Coronary artery (tissue), 2 donors: ENCODE measurements at regions not wholly inside any gene's neighbourhood (a gene's known extent, or its start where the extent isn't known, plus 50 kb on each side); places are given as distances from the start of the nearest gene placed in this dataset.

Source experiments
- DNase-seq: peaks from one replicate; pipeline ENCODE4 v3.0.0-alpha.2; 2017; ENCODE audit warnings: low spot score
- H3K27ac ChIP-seq, 2 donors: fragments of 200-600 bp; sonication (generic); one replicate each; pipeline ENCODE4 v1.5.1; 2016 to 2019
- H3K4me3 ChIP-seq: fragments of 200-600 bp; sonication (generic); 2 replicates; pipeline ENCODE4 v1.5.1; 2016; ENCODE audit warnings: mild to moderate bottlenecking, moderate library complexity
- TF ChIP-seq, protein P1 (sequence below): fragments of 200-600 bp; sonication (generic); IDR thresholded peaks from one replicate; pipeline ENCODE4 v1.5.1; 2019; ENCODE audit warnings: antibody characterized with exemption

- DNase-seq: no peak
- H3K27ac ChIP-seq: no peak overlapping the region
- no peak overlapping the region for H3K4me3 ChIP-seq
- TF ChIP-seq, protein P1, sequence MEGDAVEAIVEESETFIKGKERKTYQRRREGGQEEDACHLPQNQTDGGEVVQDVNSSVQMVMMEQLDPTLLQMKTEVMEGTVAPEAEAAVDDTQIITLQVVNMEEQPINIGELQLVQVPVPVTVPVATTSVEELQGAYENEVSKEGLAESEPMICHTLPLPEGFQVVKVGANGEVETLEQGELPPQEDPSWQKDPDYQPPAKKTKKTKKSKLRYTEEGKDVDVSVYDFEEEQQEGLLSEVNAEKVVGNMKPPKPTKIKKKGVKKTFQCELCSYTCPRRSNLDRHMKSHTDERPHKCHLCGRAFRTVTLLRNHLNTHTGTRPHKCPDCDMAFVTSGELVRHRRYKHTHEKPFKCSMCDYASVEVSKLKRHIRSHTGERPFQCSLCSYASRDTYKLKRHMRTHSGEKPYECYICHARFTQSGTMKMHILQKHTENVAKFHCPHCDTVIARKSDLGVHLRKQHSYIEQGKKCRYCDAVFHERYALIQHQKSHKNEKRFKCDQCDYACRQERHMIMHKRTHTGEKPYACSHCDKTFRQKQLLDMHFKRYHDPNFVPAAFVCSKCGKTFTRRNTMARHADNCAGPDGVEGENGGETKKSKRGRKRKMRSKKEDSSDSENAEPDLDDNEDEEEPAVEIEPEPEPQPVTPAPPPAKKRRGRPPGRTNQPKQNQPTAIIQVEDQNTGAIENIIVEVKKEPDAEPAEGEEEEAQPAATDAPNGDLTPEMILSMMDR: no peak
Measured at GRCh38 chrX:76862509-76862908, 435.0 kb downstream of the MAGEE1 start.

- TF ChIP-seq, protein P1: no peak
- H3K27ac ChIP-seq: no peak overlapping the region
- no peak for DNase-seq
- no peak overlapping the region for H3K4me3 ChIP-seq
Measured at GRCh38 chrX:76893930-76894329, 466.4 kb downstream of the MAGEE1 start.

GRCh38 chrX:76915836-76916235 is 488.3 kb downstream of the MAGEE1 start:
- no peak overlapping the region for H3K4me3 ChIP-seq
- no peak for DNase-seq
- peak overlapping the region in 1 of 2 donors; percentile 57 for H3K27ac ChIP-seq
- TF ChIP-seq, protein P1: no peak

GRCh38 chrX:76918033-76918432 is 490.5 kb downstream of the MAGEE1 start:
- TF ChIP-seq, protein P1: no peak
- DNase-seq: no peak
- Histone ChIP-seq H3K4me3 (no peak overlapping the region), H3K27ac (no peak overlapping the region)

DNA sequence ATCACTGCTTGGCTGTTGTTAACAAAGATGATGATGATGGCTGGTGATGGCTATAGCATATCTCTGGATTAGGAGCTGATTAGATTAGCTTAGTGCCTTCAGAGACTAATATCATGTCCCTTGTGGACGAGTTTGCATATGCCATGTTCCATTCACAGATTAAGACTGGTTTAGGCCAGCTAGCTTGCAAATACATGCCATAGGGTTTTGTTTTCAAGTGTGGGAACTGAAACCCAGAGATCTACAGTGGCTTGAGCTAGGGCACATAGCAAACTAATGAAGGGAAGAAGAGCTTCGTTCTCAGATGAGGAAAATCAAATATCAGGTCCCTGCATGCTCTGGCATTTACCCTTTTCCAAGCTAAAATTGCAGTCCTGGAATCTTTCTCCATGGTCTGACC is 492.3 kb downstream of the MAGEE1 start:
- TF ChIP-seq, protein P1: no peak
- no peak for DNase-seq
- Histone ChIP-seq H3K27ac (no peak overlapping the region), H3K4me3 (no peak overlapping the region)

GRCh38 chrX:76920607-76921006 is 493.1 kb downstream of the MAGEE1 start:
- no peak for DNase-seq
- TF ChIP-seq, protein P1: no peak

GRCh38 chrX:76921176-76921575 is 493.7 kb downstream of the MAGEE1 start:
- TF ChIP-seq, protein P1: no peak
- no peak overlapping the region for H3K4me3 ChIP-seq
- no peak for DNase-seq
- no peak overlapping the region for H3K27ac ChIP-seq

More at GRCh38 chrX:76920607-76921006, 493.1 kb downstream of the MAGEE1 start:
- no peak overlapping the region for H3K4me3 ChIP-seq
- no peak overlapping the region for H3K27ac ChIP-seq
